WTC11 (cell line): ENCODE measurements at regions not wholly inside any gene's neighbourhood (a gene's known extent, or its start where the extent isn't known, plus 50 kb on each side); places are given as distances from the start of the nearest gene placed in this dataset.

ENCODE experiments used
- ATAC-seq: fragments of 200-7000 bp; cut with Tn5 transposase; 2 replicates; pipeline ENCODE4 v1.10.0; 2021; ENCODE audit warnings: mild to moderate bottlenecking, moderate library complexity
- CTCF ChIA-PET: fragments of 300-600 bp; sonication (Branson Sonifier 250); formaldehyde crosslinking; loops from one replicate; lab custom pipeline; 2021; ENCODE audit warnings: antibody characterized with exemption; lab: Charles Lee
- POLR2A ChIA-PET: fragments of 350-600 bp; sonication (Branson Sonifier 250); formaldehyde crosslinking; loops from one replicate; lab custom pipeline; 2021; ENCODE audit warnings: antibody characterized with exemption; lab: Charles Lee
- DNase-seq: peaks from one replicate; pipeline ENCODE4 v3.0.0; 2021; ENCODE audit warnings: low spot score
- H3K27ac Mint-ChIP-seq: 2 replicates; pipeline ENCODE4 v1.8.0; 2021; ENCODE audit warnings: mixed read lengths
- H3K27me3 Mint-ChIP-seq: 2 replicates; pipeline ENCODE4 v1.8.0; 2021; ENCODE audit warnings: low read depth, mild to moderate bottlenecking, moderate library complexity, mixed read lengths
- H3K36me3 Mint-ChIP-seq: 2 replicates; pipeline ENCODE4 v1.8.0; 2021; ENCODE audit warnings: mixed read lengths
- H3K4me1 Mint-ChIP-seq: 2 replicates; pipeline ENCODE4 v1.8.0; 2022; ENCODE audit warnings: mixed read lengths
- H3K4me3 Mint-ChIP-seq: 2 replicates; pipeline ENCODE4 v1.8.0; 2021; ENCODE audit warnings: mild to moderate bottlenecking, moderate library complexity, mixed read lengths
- H3K9me3 Mint-ChIP-seq: 2 replicates; pipeline ENCODE4 v1.8.0; 2021; ENCODE audit warnings: mixed read lengths
- CREB1 ChIP-seq: sonication (generic); formaldehyde crosslinking; IDR thresholded peaks from 2 replicates; pipeline ENCODE4 v1.8.0; 2023; ENCODE audit warnings: mild to moderate bottlenecking, missing genetic modification reagents
- CTCF ChIP-seq: fragments of 200-600 bp; IDR thresholded peaks from 2 replicates; pipeline ENCODE4 v1.8.0; 2022; ENCODE audit warnings: antibody characterized with exemption
- ELF4 ChIP-seq: sonication (generic); formaldehyde crosslinking; IDR thresholded peaks from 2 replicates; pipeline ENCODE4 v1.8.1; 2022; ENCODE audit warnings: low read depth, mild to moderate bottlenecking, moderate library complexity, missing genetic modification reagents
- FOXK1 ChIP-seq: sonication (generic); formaldehyde crosslinking; IDR thresholded peaks from 2 replicates; pipeline ENCODE4 v1.8.0; 2022; ENCODE audit warnings: mild to moderate bottlenecking, moderate library complexity, missing genetic modification reagents
- GTF2I ChIP-seq: fragments of 250-450 bp; sonication (Bioruptor Pico); conservative IDR thresholded peaks from 2 replicates; pipeline ENCODE4 v1.4.0; 2021; ENCODE audit warnings: mild to moderate bottlenecking
- HMGXB4 ChIP-seq: sonication (generic); formaldehyde crosslinking; IDR thresholded peaks from 2 replicates; pipeline ENCODE4 v1.8.1; 2023; ENCODE audit warnings: mild to moderate bottlenecking, moderate library complexity, missing genetic modification reagents
- JAZF1 ChIP-seq: fragments of 250-450 bp; sonication (Bioruptor Pico); IDR thresholded peaks from 2 replicates; pipeline ENCODE4 v1.9.0; 2021; ENCODE audit warnings: moderate library complexity, mild to moderate bottlenecking, inconsistent platforms
- NFATC4 ChIP-seq: fragments of 250-450 bp; sonication (Bioruptor Pico); IDR thresholded peaks from 2 replicates; pipeline ENCODE4 v1.9.0; 2021; ENCODE audit warnings: mild to moderate bottlenecking
- RELA ChIP-seq: sonication (generic); formaldehyde crosslinking; IDR thresholded peaks from 2 replicates; pipeline ENCODE4 v1.8.1; 2022; ENCODE audit warnings: missing genetic modification reagents, mild to moderate bottlenecking, borderline replicate concordance
- STAT6 ChIP-seq: sonication (generic); formaldehyde crosslinking; conservative IDR thresholded peaks from 2 replicates; pipeline ENCODE4 v1.8.1; 2023; ENCODE audit warnings: mild to moderate bottlenecking, low read depth, missing genetic modification reagents, moderate library complexity
- ZBTB21 ChIP-seq: sonication (generic); formaldehyde crosslinking; IDR thresholded peaks from 2 replicates; pipeline ENCODE4 v1.8.1; 2023; ENCODE audit warnings: mild to moderate bottlenecking, missing genetic modification reagents, borderline replicate concordance
- ZNF263 ChIP-seq: sonication (generic); formaldehyde crosslinking; IDR thresholded peaks from 2 replicates; pipeline ENCODE4 v1.8.1; 2022; ENCODE audit warnings: low read depth, mild to moderate bottlenecking, moderate library complexity, missing genetic modification reagents
- ZNF396 ChIP-seq: fragments of 250-450 bp; sonication (Bioruptor Pico); IDR thresholded peaks from 2 replicates; pipeline ENCODE4 v1.8.0; 2021; ENCODE audit warnings: mild to moderate bottlenecking, moderate library complexity, borderline replicate concordance
- TF ChIP-seq, protein P1 (sequence below): sonication (generic); formaldehyde crosslinking; IDR thresholded peaks from 2 replicates; pipeline ENCODE4 v1.8.0; 2023; ENCODE audit warnings: mild to moderate bottlenecking, missing genetic modification reagents
- TF ChIP-seq, protein P2 (sequence below): fragments of 250-450 bp; sonication (Bioruptor Pico); IDR thresholded peaks from 2 replicates; pipeline ENCODE4 v1.8.0; 2021; ENCODE audit warnings: mild to moderate bottlenecking
- TF ChIP-seq, protein P3 (sequence below): sonication (generic); formaldehyde crosslinking; IDR thresholded peaks from 2 replicates; pipeline ENCODE4 v1.8.1; 2023; ENCODE audit warnings: mild to moderate bottlenecking, missing genetic modification reagents, moderate library complexity
- TF ChIP-seq, protein P4 (sequence below): fragments of 250-450 bp; sonication (Bioruptor Pico); IDR thresholded peaks from 2 replicates; pipeline ENCODE4 v1.9.0; 2021; ENCODE audit warnings: mild to moderate bottlenecking

DNA sequence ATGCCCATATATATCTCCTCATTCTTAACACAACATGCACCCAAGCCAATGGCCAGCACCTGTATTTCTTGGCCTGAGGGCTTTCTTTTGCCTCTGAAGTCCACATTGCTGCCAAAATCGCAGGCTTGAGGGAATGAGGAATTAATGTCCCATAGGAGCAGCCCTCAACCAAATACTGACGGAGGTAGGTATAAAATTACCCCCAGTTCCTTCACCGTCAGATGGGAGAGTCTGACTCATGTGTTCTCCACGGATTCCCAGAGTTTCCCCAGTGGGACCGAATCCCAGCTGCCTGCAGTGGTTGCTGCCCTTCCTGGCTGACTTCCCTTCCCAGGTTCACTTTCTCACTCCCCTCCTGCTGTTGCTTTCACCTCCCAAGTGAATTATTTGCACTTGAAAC, 602.2 kb upstream of the NOX3 start:
- DNase-seq = no peak
- Mint-ChIP-seq H3K4me1 (peaks cover 5% of the 10 kb centered on the region), H3K9me3 (peaks cover 18% of the 10 kb centered on the region), H3K27ac (no peak overlapping the region), H3K4me3 (no peak overlapping the region)
- POLR2A ChIA-PET = no interaction called here
- TF ChIP-seq ZNF396 (no peak), GTF2I (CRISPR knock-in tag) (no peak), FOXK1 (CRISPR knock-in tag) (no peak), ZBTB21 (CRISPR knock-in tag) (no peak)
- TF ChIP-seq, protein P1, sequence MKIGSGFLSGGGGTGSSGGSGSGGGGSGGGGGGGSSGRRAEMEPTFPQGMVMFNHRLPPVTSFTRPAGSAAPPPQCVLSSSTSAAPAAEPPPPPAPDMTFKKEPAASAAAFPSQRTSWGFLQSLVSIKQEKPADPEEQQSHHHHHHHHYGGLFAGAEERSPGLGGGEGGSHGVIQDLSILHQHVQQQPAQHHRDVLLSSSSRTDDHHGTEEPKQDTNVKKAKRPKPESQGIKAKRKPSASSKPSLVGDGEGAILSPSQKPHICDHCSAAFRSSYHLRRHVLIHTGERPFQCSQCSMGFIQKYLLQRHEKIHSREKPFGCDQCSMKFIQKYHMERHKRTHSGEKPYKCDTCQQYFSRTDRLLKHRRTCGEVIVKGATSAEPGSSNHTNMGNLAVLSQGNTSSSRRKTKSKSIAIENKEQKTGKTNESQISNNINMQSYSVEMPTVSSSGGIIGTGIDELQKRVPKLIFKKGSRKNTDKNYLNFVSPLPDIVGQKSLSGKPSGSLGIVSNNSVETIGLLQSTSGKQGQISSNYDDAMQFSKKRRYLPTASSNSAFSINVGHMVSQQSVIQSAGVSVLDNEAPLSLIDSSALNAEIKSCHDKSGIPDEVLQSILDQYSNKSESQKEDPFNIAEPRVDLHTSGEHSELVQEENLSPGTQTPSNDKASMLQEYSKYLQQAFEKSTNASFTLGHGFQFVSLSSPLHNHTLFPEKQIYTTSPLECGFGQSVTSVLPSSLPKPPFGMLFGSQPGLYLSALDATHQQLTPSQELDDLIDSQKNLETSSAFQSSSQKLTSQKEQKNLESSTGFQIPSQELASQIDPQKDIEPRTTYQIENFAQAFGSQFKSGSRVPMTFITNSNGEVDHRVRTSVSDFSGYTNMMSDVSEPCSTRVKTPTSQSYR (CRISPR knock-in tag) = no peak
- TF ChIP-seq, all 79 proteins: peak for 0
- CTCF ChIA-PET = no interaction called here
- Mint-ChIP-seq H3K36me3 (peaks cover 6% of the 10 kb centered on the region), H3K27me3 (no peaks in the 10 kb centered on the region)
- no peak for ATAC-seq

GRCh38 chr6:156056085-156056484, 600.4 kb upstream of the NOX3 start:
- no peak for TF ChIP-seq ZNF263
- no peak for TF ChIP-seq RELA (CRISPR knock-in tag)
- TF ChIP-seq, protein P1 (CRISPR knock-in tag) = no peak
- TF ChIP-seq CTCF = no peak
- TF ChIP-seq NFATC4 (CRISPR knock-in tag) = no peak
- no peak for TF ChIP-seq HMGXB4 (CRISPR knock-in tag)
- no peak for TF ChIP-seq ELF4 (CRISPR knock-in tag)
- TF ChIP-seq, protein P2, sequence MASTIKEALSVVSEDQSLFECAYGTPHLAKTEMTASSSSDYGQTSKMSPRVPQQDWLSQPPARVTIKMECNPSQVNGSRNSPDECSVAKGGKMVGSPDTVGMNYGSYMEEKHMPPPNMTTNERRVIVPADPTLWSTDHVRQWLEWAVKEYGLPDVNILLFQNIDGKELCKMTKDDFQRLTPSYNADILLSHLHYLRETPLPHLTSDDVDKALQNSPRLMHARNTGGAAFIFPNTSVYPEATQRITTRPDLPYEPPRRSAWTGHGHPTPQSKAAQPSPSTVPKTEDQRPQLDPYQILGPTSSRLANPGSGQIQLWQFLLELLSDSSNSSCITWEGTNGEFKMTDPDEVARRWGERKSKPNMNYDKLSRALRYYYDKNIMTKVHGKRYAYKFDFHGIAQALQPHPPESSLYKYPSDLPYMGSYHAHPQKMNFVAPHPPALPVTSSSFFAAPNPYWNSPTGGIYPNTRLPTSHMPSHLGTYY = no peak
- TF ChIP-seq, protein P3, sequence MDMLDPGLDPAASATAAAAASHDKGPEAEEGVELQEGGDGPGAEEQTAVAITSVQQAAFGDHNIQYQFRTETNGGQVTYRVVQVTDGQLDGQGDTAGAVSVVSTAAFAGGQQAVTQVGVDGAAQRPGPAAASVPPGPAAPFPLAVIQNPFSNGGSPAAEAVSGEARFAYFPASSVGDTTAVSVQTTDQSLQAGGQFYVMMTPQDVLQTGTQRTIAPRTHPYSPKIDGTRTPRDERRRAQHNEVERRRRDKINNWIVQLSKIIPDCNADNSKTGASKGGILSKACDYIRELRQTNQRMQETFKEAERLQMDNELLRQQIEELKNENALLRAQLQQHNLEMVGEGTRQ (CRISPR knock-in tag) = no peak
- no peak for TF ChIP-seq CREB1 (CRISPR knock-in tag)
- no peak for TF ChIP-seq JAZF1 (CRISPR knock-in tag)
- no peak for TF ChIP-seq STAT6 (CRISPR knock-in tag)
- TF ChIP-seq, protein P4, sequence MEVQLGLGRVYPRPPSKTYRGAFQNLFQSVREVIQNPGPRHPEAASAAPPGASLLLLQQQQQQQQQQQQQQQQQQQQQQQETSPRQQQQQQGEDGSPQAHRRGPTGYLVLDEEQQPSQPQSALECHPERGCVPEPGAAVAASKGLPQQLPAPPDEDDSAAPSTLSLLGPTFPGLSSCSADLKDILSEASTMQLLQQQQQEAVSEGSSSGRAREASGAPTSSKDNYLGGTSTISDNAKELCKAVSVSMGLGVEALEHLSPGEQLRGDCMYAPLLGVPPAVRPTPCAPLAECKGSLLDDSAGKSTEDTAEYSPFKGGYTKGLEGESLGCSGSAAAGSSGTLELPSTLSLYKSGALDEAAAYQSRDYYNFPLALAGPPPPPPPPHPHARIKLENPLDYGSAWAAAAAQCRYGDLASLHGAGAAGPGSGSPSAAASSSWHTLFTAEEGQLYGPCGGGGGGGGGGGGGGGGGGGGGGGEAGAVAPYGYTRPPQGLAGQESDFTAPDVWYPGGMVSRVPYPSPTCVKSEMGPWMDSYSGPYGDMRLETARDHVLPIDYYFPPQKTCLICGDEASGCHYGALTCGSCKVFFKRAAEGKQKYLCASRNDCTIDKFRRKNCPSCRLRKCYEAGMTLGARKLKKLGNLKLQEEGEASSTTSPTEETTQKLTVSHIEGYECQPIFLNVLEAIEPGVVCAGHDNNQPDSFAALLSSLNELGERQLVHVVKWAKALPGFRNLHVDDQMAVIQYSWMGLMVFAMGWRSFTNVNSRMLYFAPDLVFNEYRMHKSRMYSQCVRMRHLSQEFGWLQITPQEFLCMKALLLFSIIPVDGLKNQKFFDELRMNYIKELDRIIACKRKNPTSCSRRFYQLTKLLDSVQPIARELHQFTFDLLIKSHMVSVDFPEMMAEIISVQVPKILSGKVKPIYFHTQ (CRISPR knock-in tag) = no peak
- POLR2A ChIA-PET = no interaction called here

More at GRCh38 chr6:156056085-156056484, 600.4 kb upstream of the NOX3 start:
- Mint-ChIP-seq H3K4me3 (no peak overlapping the region), H3K27ac (no peak overlapping the region), H3K27me3 (no peaks in the 10 kb centered on the region), H3K4me1 (peaks cover 5% of the 10 kb centered on the region), H3K9me3 (peaks cover 18% of the 10 kb centered on the region), H3K36me3 (peaks cover 6% of the 10 kb centered on the region)
- DNase-seq = no peak
- no peak for ATAC-seq
- CTCF ChIA-PET = no interaction called here
